ENCODE measurements at regions not wholly inside any gene's neighbourhood (a gene's known extent, or its start where the extent isn't known, plus 50 kb on each side); places are given as distances from the start of the nearest gene placed in this dataset.

- no peaks in the 10 kb centered on the region for H3K9me3 Mint-ChIP-seq
- no peaks in the 10 kb centered on the region for H4K20me1 ChIP-seq (replicated peaks; ENCODE audit: insufficient read depth)
- no peaks in the 10 kb centered on the region for H3K4me1 ChIP-seq (ENCODE audit: insufficient read depth)
- H3K27ac ChIP-seq (ENCODE audit: low read depth): no peak overlapping the region
- no peak for TF ChIP-seq STAT1 (IDR thresholded peaks at IDR 0.05; ENCODE audit: unreplicated experiment)
- TF ChIP-seq JUNB (IDR thresholded peaks at IDR 0.05; ENCODE audit: unreplicated experiment): no peak
- no peak for TF ChIP-seq ZNF462 (CRISPR knock-in tag; IDR thresholded peaks at IDR 0.05)
- TF ChIP-seq ZNF114 (CRISPR knock-in tag; IDR thresholded peaks at IDR 0.05): no peak
- TF ChIP-seq POLR2AphosphoS5 (IDR thresholded peaks at IDR 0.05; ENCODE audit: low read depth): no peak
- DNase-seq (ENCODE audit: low spot score) (no peak), ATAC-seq (no peak)
- H3K9me2 ChIP-seq (ENCODE audit: insufficient read depth): no peaks in the 10 kb centered on the region
- no peaks in the 10 kb centered on the region for H3K36me3 Mint-ChIP-seq (ENCODE audit: low read depth)
- no peak overlapping the region for H3K27ac Mint-ChIP-seq
- no peaks in the 10 kb centered on the region for H3K36me3 ChIP-seq (ENCODE audit: insufficient read depth)
- no peaks in the 10 kb centered on the region for H3K4me1 Mint-ChIP-seq
- H2AFZ ChIP-seq: no peak overlapping the region
- H3K4me3 ChIP-seq: no peak overlapping the region
- no peaks in the 10 kb centered on the region for H3K27me3 Mint-ChIP-seq (ENCODE audit: insufficient read depth, low read depth, poor library complexity)
- H3K79me2 ChIP-seq (replicated peaks; ENCODE audit: insufficient read depth): no peaks in the 10 kb centered on the region
- H3F3A ChIP-seq (replicated peaks; ENCODE audit: low read depth): no peaks in the 10 kb centered on the region
- H3K4me2 ChIP-seq: no peak overlapping the region
- no peak overlapping the region for H3K4me3 Mint-ChIP-seq
- H3K27me3 ChIP-seq (ENCODE audit: insufficient read depth): no peaks in the 10 kb centered on the region
Measured at GRCh38 chr2:217443601-217444000, 559.2 kb downstream of the TNS1 start.

GRCh38 chr2:217440000-217440399, 562.8 kb downstream of the TNS1 start:
- Histone ChIP-seq H3K36me3 (ENCODE audit: insufficient read depth) (no peaks in the 10 kb centered on the region), H3K27me3 (ENCODE audit: insufficient read depth) (no peaks in the 10 kb centered on the region), H3K27ac (ENCODE audit: low read depth) (no peak overlapping the region), H2AFZ (no peak overlapping the region), H4K20me1 (replicated peaks; ENCODE audit: insufficient read depth) (no peaks in the 10 kb centered on the region), H3K4me3 (no peak overlapping the region), H3K4me1 (ENCODE audit: insufficient read depth) (no peaks in the 10 kb centered on the region), H3K4me2 (no peak overlapping the region), H3K9me2 (ENCODE audit: insufficient read depth) (no peaks in the 10 kb centered on the region), H3F3A (replicated peaks; ENCODE audit: low read depth) (no peaks in the 10 kb centered on the region), H3K79me2 (replicated peaks; ENCODE audit: insufficient read depth) (no peaks in the 10 kb centered on the region)
- H3K36me3 Mint-ChIP-seq (ENCODE audit: low read depth): no peaks in the 10 kb centered on the region
- ATAC-seq (no peak), DNase-seq (ENCODE audit: low spot score) (no peak)
- H3K9me3 Mint-ChIP-seq: no peaks in the 10 kb centered on the region
- TF ChIP-seq EZH2 (IDR thresholded peaks at IDR 0.05; ENCODE audit: low read depth, unreplicated experiment) (no peak), ZNF331 (CRISPR knock-in tag; IDR thresholded peaks at IDR 0.05; ENCODE audit: low read depth) (no peak), NANOG (IDR thresholded peaks at IDR 0.05; ENCODE audit: borderline replicate concordance) (no peak), JUNB (IDR thresholded peaks at IDR 0.05; ENCODE audit: unreplicated experiment) (no peak), POLR2AphosphoS5 (IDR thresholded peaks at IDR 0.05; ENCODE audit: low read depth) (no peak)
- H3K4me3 Mint-ChIP-seq: no peak overlapping the region
- no peaks in the 10 kb centered on the region for H3K27me3 Mint-ChIP-seq (ENCODE audit: insufficient read depth, low read depth, poor library complexity)
- H3K4me1 Mint-ChIP-seq: peaks cover 6% of the 10 kb centered on the region
- no peak overlapping the region for H3K27ac Mint-ChIP-seq
